IMR-90 (cell line): ENCODE measurements at regions not wholly inside any gene's neighbourhood (a gene's known extent, or its start where the extent isn't known, plus 50 kb on each side); places are given as distances from the start of the nearest gene placed in this dataset.

ENCODE experiments used
- ATAC-seq: fragments of 200-7000 bp; cut with Tn5 transposase; 2 replicates; pipeline ENCODE4 v1.9.1; 2020; ENCODE audit warnings: low read depth, mild to moderate bottlenecking, moderate library complexity
- BruUV-seq: library from RNA; stranded (reverse); fragments of 400-500 nt; replicated peaks from 2 replicates; lab custom pipeline; 2021; lab: Mats Ljungman, UMichigan
- CTCF ChIA-PET: fragments of 300-600 bp; formaldehyde crosslinking; extraction: SDS; loops from one replicate; lab custom pipeline; 2021; ENCODE audit warnings: antibody characterized with exemption; lab: Yijun Ruan, JAX
- POLR2A ChIA-PET: fragments of 300-600 bp; sonication (Branson Sonifier 250); formaldehyde crosslinking; loops from one replicate; lab custom pipeline; 2022; ENCODE audit warnings: antibody characterized with exemption; ENCODE audit not compliant: unreplicated experiment; lab: Charles Lee
- DNase-seq: peaks from one replicate; pipeline ENCODE4 v3.0.0; 2013
- H2AFZ ChIP-seq: replicated peaks from 2 replicates; pipeline ENCODE3; 2013; ENCODE audit warnings: low read length, mild to moderate bottlenecking; ENCODE audit not compliant: poor library complexity
- H2AK5ac ChIP-seq: 2 replicates; pipeline ENCODE4 v1.6.1; 2013; ENCODE audit warnings: low read depth, low read length, inconsistent platforms
- H2AK9ac ChIP-seq: replicated peaks from 2 replicates; pipeline ENCODE3; 2013; ENCODE audit warnings: mild to moderate bottlenecking, low read depth, low read length, moderate library complexity; ENCODE audit not compliant: poor library complexity
- H2BK120ac ChIP-seq: 2 replicates; pipeline ENCODE4 v1.6.1; 2013; ENCODE audit warnings: low read depth, low read length, inconsistent platforms
- H2BK15ac ChIP-seq: 3 replicates; pipeline ENCODE4 v1.6.1; 2013; ENCODE audit warnings: low read depth, low read length, inconsistent platforms
- H2BK20ac ChIP-seq: 2 replicates; pipeline ENCODE4 v1.6.1; 2013; ENCODE audit warnings: low read depth, mild to moderate bottlenecking, inconsistent platforms, low read length, moderate library complexity
- H2BK5ac ChIP-seq: 2 replicates; pipeline ENCODE4 v1.6.1; 2013; ENCODE audit warnings: mild to moderate bottlenecking, low read depth, low read length, inconsistent platforms; ENCODE audit not compliant: poor library complexity, severe bottlenecking
- H3K14ac ChIP-seq: replicated peaks from 2 replicates; pipeline ENCODE4 v1.6.1; 2013; ENCODE audit warnings: low read depth, low read length, inconsistent platforms
- H3K18ac ChIP-seq: 2 replicates; pipeline ENCODE4 v1.6.1; 2013; ENCODE audit warnings: low read depth, low read length, control low read depth
- H3K23ac ChIP-seq: 2 replicates; pipeline ENCODE4 v1.6.1; 2013; ENCODE audit warnings: low read depth, low read length, inconsistent platforms
- H3K27ac ChIP-seq: 2 replicates; pipeline ENCODE4 v1.5.1; 2013; ENCODE audit warnings: mild to moderate bottlenecking, control low read depth, low read length; ENCODE audit not compliant: insufficient read depth
- H3K27me3 ChIP-seq: 2 replicates; pipeline ENCODE4 v1.6.1; 2013; ENCODE audit warnings: low read length; ENCODE audit not compliant: control insufficient read depth, insufficient read depth
- H3K36me3 ChIP-seq: 2 replicates; pipeline ENCODE4 v1.6.1; 2013; ENCODE audit warnings: low read length, mixed read lengths; ENCODE audit not compliant: control insufficient read depth, insufficient read depth
- H3K4ac ChIP-seq: 2 replicates; pipeline ENCODE4 v1.6.1; 2013; ENCODE audit warnings: low read depth, low read length, inconsistent platforms
- H3K4me1 ChIP-seq: 2 replicates; pipeline ENCODE4 v1.6.1; 2013; ENCODE audit warnings: low read length, mixed read lengths; ENCODE audit not compliant: control insufficient read depth, insufficient read depth
- H3K4me2 ChIP-seq: 2 replicates; pipeline ENCODE4 v1.6.1; 2013; ENCODE audit warnings: low read depth, mild to moderate bottlenecking, control low read depth, low read length, moderate library complexity
- H3K4me3 ChIP-seq: 2 replicates; pipeline ENCODE4 v1.5.1; 2013; ENCODE audit warnings: low read depth, mild to moderate bottlenecking, control low read depth, low read length, moderate library complexity; ENCODE audit not compliant: insufficient read depth
- H3K56ac ChIP-seq: 2 replicates; pipeline ENCODE4 v1.6.1; 2013; ENCODE audit warnings: low read length, inconsistent platforms; ENCODE audit not compliant: insufficient read depth; ENCODE audit errors: extremely low read depth
- H3K79me1 ChIP-seq, 2 experiments: 2 replicates each; pipeline ENCODE4 v1.6.1; 2013; ENCODE audit warnings: low read length in 2 of 2, inconsistent platforms in 1 of 2, low read depth in 1 of 2
- H3K9ac ChIP-seq: 2 replicates; pipeline ENCODE4 v1.6.1; 2013; ENCODE audit warnings: low read depth, low read length, control low read depth
- H3K9me1 ChIP-seq: 2 replicates; pipeline ENCODE4 v1.6.1; 2013; ENCODE audit warnings: low read length, inconsistent platforms; ENCODE audit not compliant: insufficient read depth
- H3K9me3 ChIP-seq: 2 replicates; pipeline ENCODE4 v1.6.1; 2013; ENCODE audit warnings: low read length; ENCODE audit not compliant: control insufficient read depth, insufficient read depth
- H4K20me1 ChIP-seq: 2 replicates; pipeline ENCODE4 v1.6.1; 2013; ENCODE audit warnings: low read length, inconsistent platforms; ENCODE audit not compliant: insufficient read depth
- H4K5ac ChIP-seq: 2 replicates; pipeline ENCODE4 v1.6.1; 2013; ENCODE audit warnings: mild to moderate bottlenecking, low read depth, low read length, control low read depth
- H4K8ac ChIP-seq, 2 experiments: 2 replicates each; pipeline ENCODE4 v1.6.1; 2013; ENCODE audit warnings: low read depth in 2 of 2, low read length in 2 of 2, control low read depth in 1 of 2, inconsistent platforms in 1 of 2
- H4K91ac ChIP-seq: 2 replicates; pipeline ENCODE4 v1.6.1; 2013; ENCODE audit warnings: low read depth, low read length, inconsistent platforms; ENCODE audit not compliant: insufficient read depth
- BHLHE40 ChIP-seq: fragments of 150-350 bp; IDR thresholded peaks from 2 replicates; pipeline ENCODE4 v1.6.1; 2016; ENCODE audit warnings: mild to moderate bottlenecking, low read depth, low read length
- CEBPB ChIP-seq: IDR thresholded peaks from 2 replicates; pipeline ENCODE4 v1.6.1; 2012; ENCODE audit warnings: low read depth, low read length, improper control_type of control experiment
- CHD1 ChIP-seq: IDR thresholded peaks from 2 replicates; pipeline ENCODE4 v1.6.1; 2012; ENCODE audit warnings: low read depth, low read length, improper control_type of control experiment
- ELK1 ChIP-seq: fragments of 150-350 bp; IDR thresholded peaks from 2 replicates; pipeline ENCODE4 v1.6.1; 2016; ENCODE audit warnings: low read depth, mild to moderate bottlenecking, low read length, moderate library complexity, borderline replicate concordance
- FOS ChIP-seq: fragments of 150-350 bp; IDR thresholded peaks from 2 replicates; pipeline ENCODE4 v1.6.1; 2016; ENCODE audit warnings: low read depth, low read length
- MAFK ChIP-seq: IDR thresholded peaks from 2 replicates; pipeline ENCODE4 v1.6.1; 2012; ENCODE audit warnings: low read depth, low read length, improper control_type of control experiment
- MAZ ChIP-seq: IDR thresholded peaks from 2 replicates; pipeline ENCODE4 v1.6.1; 2012; ENCODE audit warnings: low read depth, mild to moderate bottlenecking, low read length, improper control_type of control experiment, moderate library complexity, borderline replicate concordance
- MXI1 ChIP-seq: IDR thresholded peaks from 2 replicates; pipeline ENCODE4 v1.6.1; 2012; ENCODE audit warnings: low read depth, mild to moderate bottlenecking, low read length, moderate library complexity, borderline replicate concordance
- NFE2L2 ChIP-seq: fragments of 150-350 bp; IDR thresholded peaks from 2 replicates; pipeline ENCODE4 v1.6.1; 2016; ENCODE audit warnings: low read depth, mild to moderate bottlenecking, low read length
- POLR2A ChIP-seq: IDR thresholded peaks from 2 replicates; pipeline ENCODE4 v1.6.1; 2012; ENCODE audit warnings: mild to moderate bottlenecking, low read depth, low read length
- RAD21 ChIP-seq: IDR thresholded peaks from 2 replicates; pipeline ENCODE4 v1.6.1; 2012; ENCODE audit warnings: low read length, improper control_type of control experiment
- RCOR1 ChIP-seq: IDR thresholded peaks from 2 replicates; pipeline ENCODE4 v1.6.1; 2012; ENCODE audit warnings: mild to moderate bottlenecking, low read length, improper control_type of control experiment; ENCODE audit not compliant: insufficient replicate concordance
- RFX5 ChIP-seq: IDR thresholded peaks from 2 replicates; pipeline ENCODE4 v1.8.0; 2012; ENCODE audit warnings: low read depth, mild to moderate bottlenecking, low read length, moderate library complexity
- SMC3 ChIP-seq: fragments of 150-350 bp; IDR thresholded peaks from 2 replicates; pipeline ENCODE4 v1.6.1; 2016; ENCODE audit warnings: low read depth, mild to moderate bottlenecking, antibody characterized with exemption, low read length, moderate library complexity
- dilution Hi-C: fragments of 300-500 bp; cut with HindIII; formaldehyde crosslinking; loops from one replicate; pipeline ENCODE4 v1.14.3; 2018; ENCODE audit warnings: low sequenced_read_pairs; ENCODE audit not compliant: unreplicated experiment
- in situ Hi-C: fragments of 300-500 bp; cut with MboI; formaldehyde crosslinking; loops from 3 replicates; pipeline ENCODE4 v1.14.3; 2019; ENCODE audit warnings: low sequenced_read_pairs, inconsistent platforms, mixed read lengths
- intact Hi-C: fragments of 100-400 bp; cut with micrococcal nuclease; formaldehyde crosslinking; loops from 2 replicates; pipeline ENCODE4 v1.10.0; 2022
- TF ChIP-seq, protein P1 (sequence below): fragments of 150-350 bp; IDR thresholded peaks from 2 replicates; pipeline ENCODE4 v1.6.1; 2017; ENCODE audit warnings: mild to moderate bottlenecking, antibody characterized with exemption, low read length, low read depth
- TF ChIP-seq, protein P2 (sequence below): conservative IDR thresholded peaks from 2 replicates; pipeline ENCODE4 v1.5.1; 2012; ENCODE audit warnings: mild to moderate bottlenecking, low read depth, low read length, improper control_type of control experiment

DNA sequence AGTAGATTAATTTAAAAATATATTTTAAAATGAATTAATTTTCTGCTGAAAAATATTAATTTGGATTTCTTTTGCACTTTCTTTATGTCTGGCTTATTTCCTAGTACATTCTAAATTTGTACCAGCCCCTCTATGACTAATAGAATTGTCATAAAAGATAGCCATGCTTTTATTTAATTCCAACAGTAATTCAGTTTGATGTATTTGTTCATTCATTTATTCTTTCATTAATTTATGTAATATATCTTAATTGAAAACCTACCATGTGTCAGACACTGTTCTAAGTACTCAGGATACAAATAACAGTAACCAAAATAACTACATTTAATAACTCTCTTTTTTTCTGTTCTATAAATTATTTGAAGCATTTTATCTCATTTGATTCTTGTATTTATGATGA lies 264.0 kb upstream of the CCDC179 start:
- no peak overlapping the region for H2AK9ac ChIP-seq
- H3K9ac ChIP-seq: no peak overlapping the region
- no peak overlapping the region for H2BK120ac ChIP-seq
- BruUV-seq: no TSS peak
- H3K36me3 ChIP-seq: no peaks in the 10 kb centered on the region
- H3K4me2 ChIP-seq: no peak overlapping the region
- no peak overlapping the region for H4K91ac ChIP-seq
- peaks cover 4% of the 10 kb centered on the region; the same call in 1 of the 2 replicates for H3K9me3 ChIP-seq
- H2AFZ ChIP-seq: no peak overlapping the region
- DNase-seq (peak; percentile 7), ATAC-seq (no peak)
- no peak overlapping the region for H4K5ac ChIP-seq
- H2BK15ac ChIP-seq: no peak overlapping the region
- no peak overlapping the region for H3K18ac ChIP-seq
- H3K27ac ChIP-seq: no peak overlapping the region
- intact Hi-C loops: no loop called here
- no peak overlapping the region for H3K23ac ChIP-seq
- no peaks in the 10 kb centered on the region for H4K20me1 ChIP-seq
- H3K14ac ChIP-seq: no peak overlapping the region
- no peak for TF ChIP-seq ELK1
- no peak for TF ChIP-seq BHLHE40
- no peak for TF ChIP-seq FOS
- no peak for TF ChIP-seq POLR2A
- TF ChIP-seq CHD1: no peak
- TF ChIP-seq, protein P1, sequence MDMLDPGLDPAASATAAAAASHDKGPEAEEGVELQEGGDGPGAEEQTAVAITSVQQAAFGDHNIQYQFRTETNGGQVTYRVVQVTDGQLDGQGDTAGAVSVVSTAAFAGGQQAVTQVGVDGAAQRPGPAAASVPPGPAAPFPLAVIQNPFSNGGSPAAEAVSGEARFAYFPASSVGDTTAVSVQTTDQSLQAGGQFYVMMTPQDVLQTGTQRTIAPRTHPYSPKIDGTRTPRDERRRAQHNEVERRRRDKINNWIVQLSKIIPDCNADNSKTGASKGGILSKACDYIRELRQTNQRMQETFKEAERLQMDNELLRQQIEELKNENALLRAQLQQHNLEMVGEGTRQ: no peak
- no peak for TF ChIP-seq MAFK
- no peak for TF ChIP-seq CEBPB
- no peak for TF ChIP-seq NFE2L2
- TF ChIP-seq, protein P2, sequence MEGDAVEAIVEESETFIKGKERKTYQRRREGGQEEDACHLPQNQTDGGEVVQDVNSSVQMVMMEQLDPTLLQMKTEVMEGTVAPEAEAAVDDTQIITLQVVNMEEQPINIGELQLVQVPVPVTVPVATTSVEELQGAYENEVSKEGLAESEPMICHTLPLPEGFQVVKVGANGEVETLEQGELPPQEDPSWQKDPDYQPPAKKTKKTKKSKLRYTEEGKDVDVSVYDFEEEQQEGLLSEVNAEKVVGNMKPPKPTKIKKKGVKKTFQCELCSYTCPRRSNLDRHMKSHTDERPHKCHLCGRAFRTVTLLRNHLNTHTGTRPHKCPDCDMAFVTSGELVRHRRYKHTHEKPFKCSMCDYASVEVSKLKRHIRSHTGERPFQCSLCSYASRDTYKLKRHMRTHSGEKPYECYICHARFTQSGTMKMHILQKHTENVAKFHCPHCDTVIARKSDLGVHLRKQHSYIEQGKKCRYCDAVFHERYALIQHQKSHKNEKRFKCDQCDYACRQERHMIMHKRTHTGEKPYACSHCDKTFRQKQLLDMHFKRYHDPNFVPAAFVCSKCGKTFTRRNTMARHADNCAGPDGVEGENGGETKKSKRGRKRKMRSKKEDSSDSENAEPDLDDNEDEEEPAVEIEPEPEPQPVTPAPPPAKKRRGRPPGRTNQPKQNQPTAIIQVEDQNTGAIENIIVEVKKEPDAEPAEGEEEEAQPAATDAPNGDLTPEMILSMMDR: no peak
- no peak for TF ChIP-seq MXI1
- no peak for TF ChIP-seq SMC3
- no peak for TF ChIP-seq RAD21
- no peak for TF ChIP-seq RFX5
- TF ChIP-seq MAZ: no peak
- no peak for TF ChIP-seq RCOR1
- no peaks in the 10 kb centered on the region for H3K9me1 ChIP-seq
- ChIA-PET POLR2A (no interaction called here), CTCF (interaction anchor here (0.9 kb wide), 1 partner anchor 487 kb away, joined by 3 read pairs; no protein-coding TSS in a partner anchor)
- H2BK5ac ChIP-seq: peak overlapping the region; percentile 29
- no peak overlapping the region for H2BK20ac ChIP-seq
- no peak overlapping the region for H3K4me3 ChIP-seq
- dilution Hi-C loops: no loop called here
- in situ Hi-C loops: loop anchor here (25.0 kb wide), 1 partner anchor 1113 kb away; no protein-coding TSS in a partner anchor
- no peaks in the 10 kb centered on the region for H3K79me1 ChIP-seq
- H3K4me1 ChIP-seq: peaks cover 2% of the 10 kb centered on the region; the same call in 1 of the 2 replicates
- no peak overlapping the region for H3K56ac ChIP-seq
- no peaks in the 10 kb centered on the region for H3K27me3 ChIP-seq
- H4K8ac ChIP-seq: no peak overlapping the region
- no peak overlapping the region for H2AK5ac ChIP-seq
- no peak overlapping the region for H3K4ac ChIP-seq
